HG03439 (cell line): ENCODE measurements at regions not wholly inside any gene's neighbourhood (a gene's known extent, or its start where the extent isn't known, plus 50 kb on each side); places are given as distances from the start of the nearest gene placed in this dataset.
"Not testable (repeated sequence)": the region's sequence is repeated elsewhere in the genome, so short reads cannot be mapped to it uniquely, and the experiment has no call there.

Experiments
- ATAC-seq: cut with Tn5 transposase; IDR thresholded peaks from one replicate; pipeline ENCODE4 v1.9.1; 2021; ENCODE audit warnings: mild to moderate bottlenecking, moderate library complexity; ENCODE audit not compliant: unreplicated experiment

DNA sequence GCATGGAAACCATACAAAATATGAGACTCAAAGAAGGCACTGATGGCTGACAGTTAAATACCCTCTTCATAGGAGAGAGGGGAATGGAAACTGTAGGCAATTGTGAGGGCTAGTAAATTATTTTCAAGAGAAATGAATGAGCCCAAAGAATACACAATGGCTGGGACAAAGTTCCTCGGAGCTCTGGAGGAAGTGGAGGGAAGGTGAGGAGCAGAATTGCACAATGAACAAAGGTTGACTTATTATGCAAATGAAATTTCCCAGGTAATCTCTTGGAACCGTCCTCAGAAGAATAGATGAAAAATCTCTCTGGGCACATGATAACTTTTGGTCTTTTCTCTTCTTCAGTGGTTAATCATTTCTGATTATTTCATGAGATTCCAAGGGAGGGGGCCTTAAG, 202.6 kb upstream of the VCX start:
- no peak for ATAC-seq

DNA sequence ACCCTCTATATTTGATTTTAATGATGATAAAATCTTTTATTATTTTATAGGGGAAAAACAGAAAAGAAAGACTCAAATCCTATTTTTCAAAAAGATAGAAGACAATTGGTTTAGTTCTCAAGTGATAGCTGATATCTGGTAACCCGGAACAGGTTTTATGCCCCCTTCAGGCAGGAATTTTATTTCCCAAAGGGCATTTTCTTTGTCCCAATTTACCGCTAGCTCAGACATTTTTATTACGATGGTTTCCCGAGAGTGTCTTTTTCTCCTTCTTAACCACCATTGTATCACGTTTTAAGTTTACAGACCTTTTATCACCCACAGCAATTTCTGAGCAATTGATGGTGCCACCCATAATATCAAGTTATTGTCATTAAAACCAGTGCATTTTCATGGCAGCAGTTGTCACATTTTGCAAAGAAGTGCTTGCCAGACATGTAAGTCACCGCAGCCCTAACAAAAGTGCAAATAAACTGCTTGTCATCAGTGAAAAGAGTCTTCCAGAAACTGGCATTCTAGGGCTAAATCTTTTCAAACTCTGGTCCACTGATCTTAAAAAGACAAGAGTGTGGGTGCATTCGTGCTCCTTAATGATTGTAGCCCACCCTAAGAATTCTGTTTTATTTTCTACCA, 204.8 kb upstream of the VCX start:
- no peak for ATAC-seq

DNA sequence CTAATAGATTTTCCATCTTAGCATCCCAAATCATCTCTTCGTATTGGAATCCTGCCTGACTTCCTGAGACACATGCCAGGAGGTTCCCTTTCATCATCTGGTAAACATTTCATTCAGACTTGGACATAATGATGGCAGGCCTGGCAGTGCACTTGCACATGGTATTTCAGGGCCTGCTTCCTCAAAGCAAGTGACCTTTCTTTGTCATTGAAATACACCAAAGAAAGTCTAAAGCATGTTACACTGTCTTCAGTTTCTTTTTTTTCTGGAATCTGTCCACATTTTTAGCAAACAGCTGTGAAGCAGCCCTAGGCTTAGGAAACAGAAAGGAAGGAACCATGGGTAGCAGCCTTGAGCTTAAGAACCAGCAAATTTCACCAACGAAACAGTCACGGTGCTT, 205.9 kb upstream of the VCX start:
- no peak for ATAC-seq

DNA sequence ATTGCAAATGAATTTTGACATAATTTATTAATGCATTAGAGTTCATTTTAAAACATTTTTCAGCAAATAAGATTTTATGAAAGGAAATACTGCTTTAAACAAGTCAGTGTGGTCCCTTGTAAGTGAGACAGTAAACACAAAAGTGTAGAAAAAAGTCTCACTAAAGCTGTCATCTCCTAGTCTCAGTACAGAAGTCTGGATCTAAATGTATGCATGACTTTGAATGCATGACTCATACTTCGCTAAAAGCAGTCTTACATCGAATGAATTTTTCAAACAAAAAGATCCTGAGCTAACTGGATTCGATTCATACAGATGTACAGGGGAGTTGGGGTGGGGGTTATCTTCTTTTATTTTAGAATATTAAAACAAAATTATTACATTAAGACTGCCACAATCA, 207.4 kb upstream of the VCX start:
- ATAC-seq, result no peak

DNA sequence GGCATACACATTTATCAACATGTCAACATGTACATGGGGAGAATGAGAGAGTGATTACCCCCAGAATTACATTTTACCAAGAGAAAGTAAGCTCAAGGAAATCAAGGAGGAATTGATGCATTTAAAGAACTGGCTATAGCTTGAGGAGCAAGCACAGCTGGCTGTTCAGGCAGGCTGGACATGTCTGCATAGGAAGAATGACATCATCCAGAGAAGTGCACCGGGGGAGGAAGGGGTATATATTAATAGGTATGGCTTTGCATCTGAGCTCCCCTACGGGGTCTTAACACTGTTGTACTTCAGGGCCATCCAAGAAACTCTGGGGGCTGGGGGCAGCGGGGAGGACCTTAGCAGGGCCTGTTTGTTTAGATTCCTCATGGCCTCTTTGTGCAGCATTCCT, 222.4 kb upstream of the VCX start:
- ATAC-seq, result no peak

DNA sequence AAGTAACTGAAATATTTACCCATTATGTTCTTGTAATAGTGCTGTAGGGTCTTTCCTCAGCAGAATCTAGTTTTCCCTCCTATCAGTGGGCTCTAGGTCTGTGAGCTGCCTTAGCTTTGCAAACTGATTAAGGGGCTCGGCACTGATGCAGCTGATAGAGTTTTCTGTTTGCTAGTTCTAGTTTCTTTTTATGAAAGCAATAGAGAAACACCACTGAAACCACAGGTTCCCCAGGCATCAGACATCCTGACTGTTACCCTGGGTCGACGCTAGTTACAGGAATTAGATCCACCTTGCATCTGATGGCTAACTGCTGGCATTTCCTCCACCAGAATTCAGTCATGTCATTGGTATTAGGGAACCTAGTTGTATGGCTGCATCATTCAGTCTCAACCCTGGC, 225.0 kb upstream of the VCX start:
- no peak for ATAC-seq

DNA sequence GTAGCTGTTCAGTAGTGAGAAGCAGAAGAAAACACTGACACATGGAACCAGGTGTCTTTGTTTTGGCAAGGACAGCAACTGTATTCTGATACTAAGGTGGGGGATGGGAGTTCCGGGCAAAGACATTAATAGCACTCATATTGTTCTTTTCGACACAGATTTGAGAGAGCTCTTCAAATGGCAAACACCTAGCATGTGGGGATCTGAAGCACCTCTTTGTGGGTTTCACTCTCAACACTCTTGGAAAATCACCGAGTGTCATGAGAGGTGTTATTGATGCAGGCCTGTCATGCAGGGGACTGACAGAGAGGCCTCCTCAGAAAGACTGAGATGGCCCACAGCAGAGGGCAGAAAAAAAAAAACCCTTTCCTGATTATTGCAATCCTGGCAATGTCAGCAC, 228.4 kb upstream of the VCX start:
- ATAC-seq, result no peak

DNA sequence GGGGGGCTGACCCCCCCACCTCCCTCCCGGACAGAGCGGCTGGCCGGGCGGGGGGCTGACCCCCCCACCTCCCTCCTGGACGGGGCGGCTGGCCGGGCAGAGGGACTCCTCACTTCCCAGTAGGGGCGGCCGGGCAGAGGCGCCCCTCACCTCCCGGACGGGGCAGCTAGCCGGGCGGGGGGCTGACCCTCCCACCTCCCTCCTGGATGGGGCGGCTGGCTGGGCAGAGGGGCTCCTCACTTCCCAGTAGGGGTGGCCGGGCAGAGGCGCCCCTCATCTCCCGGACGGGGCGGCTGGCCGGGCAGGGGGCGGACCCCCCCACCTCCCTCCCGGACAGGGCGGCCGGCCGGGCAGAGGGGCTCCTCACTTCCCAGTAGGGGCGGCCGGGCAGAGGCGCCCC, 234.3 kb upstream of the VCX start:
- not testable (repeated sequence) for ATAC-seq

DNA sequence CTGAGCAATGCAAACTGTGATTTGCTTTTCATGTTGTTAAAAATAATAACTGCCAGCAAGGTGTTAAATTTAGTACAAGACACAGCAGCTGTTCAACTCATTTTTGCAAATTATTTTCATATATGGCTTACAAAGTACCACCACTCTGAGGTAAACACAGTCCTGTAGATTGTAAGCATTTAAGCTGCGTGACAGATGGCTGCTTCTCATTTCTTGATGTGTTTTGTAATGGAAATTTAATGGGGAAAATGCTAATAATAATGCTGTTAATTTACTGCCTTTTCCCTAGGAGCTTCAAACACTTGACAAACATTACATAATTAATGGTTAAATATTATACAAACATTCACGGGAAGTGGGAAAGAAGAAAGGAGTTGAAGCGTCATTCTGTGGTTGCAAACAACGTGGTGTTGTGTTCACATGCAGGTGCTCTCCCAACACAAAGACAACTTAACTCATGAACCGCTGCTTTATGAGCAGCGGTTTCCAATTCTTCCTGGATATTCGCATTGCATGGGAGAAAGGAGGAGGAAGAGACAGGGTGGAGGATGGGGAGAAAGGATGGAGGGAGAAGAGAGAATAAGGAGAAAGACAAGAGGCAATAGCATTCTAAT, 236.8 kb upstream of the VCX start:
- ATAC-seq, result no peak

DNA sequence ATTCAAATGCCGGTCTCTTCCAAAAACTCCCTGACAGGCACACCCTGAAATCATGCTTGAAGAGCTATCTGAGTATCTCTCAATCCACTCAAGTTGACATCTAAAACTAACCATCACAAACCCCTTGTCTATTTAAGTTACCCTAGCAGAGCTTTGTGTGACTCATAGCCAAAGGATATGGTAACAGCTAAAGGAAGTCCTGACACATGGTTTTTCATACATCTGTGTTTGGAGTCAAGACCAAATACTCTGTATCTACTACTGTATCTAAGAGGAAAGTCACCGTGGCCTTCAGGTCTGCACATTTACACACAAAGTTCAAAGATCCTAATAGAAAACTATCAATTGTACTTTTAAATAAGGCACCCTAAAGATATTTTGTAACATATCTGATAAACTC, 239.6 kb upstream of the VCX start:
- ATAC-seq, result no peak

DNA sequence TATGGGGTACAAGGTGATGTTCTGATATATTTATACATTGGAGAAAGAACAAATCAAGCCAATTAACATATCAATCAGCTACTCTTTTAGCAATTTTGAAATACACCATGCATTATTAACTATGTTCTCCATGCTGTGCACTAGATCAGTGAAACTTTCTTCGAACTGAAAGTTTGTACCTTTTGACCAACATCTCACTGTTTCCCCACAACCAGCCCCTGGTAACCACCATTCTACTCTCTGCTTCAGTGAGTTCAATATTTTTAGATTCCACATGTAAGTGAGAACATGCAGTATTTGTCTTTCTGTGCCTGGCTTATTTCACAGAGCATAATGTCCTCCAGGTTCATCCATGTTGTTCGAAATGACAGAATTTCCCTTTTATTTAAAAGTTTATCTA, 246.1 kb upstream of the VCX start:
- no peak for ATAC-seq

DNA sequence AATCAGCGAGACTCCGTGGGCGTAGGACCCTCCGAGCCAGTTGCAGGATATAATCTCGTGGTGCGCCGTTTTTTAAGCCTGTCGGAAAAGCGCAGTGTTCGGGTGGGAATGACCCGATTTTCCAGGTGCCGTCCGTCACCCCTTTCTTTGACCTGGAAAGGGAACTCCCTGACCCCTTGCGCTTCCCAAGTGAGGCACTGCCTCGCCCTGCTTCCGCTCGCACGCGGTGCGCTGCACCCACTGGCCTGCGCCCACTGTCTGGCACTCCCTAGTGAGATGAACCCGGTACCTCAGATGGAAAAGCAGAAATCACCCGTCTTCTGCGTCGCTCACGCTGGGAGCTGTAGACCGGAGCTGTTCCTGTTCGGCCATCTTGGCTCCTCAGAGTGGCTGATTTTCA, 249.6 kb upstream of the VCX start:
- ATAC-seq, result not testable (repeated sequence)

DNA sequence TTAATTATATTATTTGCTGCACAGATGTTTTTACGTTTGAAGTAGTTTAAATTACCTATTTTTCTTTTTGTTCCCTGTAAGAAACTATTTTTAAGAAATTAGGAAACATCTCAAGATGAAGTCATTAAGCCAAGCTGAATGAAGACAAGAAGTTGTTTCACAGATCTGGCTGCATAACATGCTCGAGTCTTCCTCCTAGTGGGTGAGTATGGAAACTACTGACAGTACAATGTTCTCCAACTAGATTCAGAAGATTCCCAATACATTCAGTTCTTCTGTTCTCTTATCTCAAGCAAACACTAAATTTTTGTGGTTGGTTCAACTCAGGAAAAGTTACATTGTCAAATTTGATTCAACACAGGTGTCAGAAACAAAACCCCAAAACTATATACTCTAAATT, 256.8 kb upstream of the VCX start:
- ATAC-seq, result no peak

DNA sequence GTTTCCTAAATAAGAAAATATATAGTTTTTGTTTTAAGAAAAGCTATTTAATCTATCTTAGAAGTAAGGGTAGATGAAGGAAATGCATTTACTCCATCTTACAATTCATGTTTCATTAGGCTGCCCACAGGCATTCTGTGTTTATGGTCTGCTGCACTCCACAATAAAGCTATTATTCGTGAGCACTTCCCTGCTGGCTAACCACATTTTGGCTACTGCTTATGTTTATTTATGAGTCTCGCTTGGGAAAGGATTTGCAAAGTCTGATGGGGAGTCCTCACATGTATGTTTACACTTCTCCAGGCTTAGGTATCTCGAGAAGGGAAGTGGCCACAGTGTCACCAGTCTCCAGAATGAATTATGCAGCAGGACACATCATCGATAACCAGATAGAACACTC, 260.8 kb upstream of the VCX start:
- no peak for ATAC-seq

DNA sequence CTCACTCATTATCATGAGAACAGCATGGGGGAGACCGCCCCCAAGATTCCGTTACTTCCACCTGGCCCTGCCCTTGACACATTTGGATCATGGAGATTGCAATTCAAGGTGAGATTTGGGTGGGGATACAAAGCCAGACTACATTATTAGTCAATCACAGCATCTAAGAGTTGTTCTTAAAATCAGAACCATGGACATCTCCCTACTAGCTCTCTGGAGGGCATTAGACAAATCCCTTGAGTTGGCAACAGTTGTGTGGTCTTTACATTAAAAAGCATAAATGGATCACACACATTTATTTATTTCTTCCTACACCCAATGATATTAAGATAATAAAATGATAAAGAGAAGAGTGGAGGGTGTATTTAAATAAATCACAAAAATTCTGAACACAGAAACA, 262.8 kb upstream of the VCX start:
- ATAC-seq, result no peak

DNA sequence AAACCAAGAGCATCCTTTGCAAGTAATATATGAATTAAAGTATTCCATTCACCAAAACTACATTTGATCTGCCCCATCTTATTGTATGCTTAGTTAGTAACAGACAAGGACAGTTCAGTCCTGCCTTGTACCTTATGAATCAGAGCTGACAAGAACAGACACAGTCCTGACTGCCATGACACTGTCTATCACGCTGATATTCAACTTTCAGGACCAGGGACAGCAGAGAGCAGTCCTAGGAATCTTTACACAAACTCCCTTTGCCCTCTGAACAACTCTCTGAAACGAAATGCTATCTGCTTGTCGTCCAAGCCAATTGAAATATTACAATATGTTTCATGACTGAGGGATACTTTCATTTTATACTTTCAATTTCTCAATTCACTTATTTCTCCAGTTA, 268.6 kb upstream of the VCX start:
- ATAC-seq, result no peak

DNA sequence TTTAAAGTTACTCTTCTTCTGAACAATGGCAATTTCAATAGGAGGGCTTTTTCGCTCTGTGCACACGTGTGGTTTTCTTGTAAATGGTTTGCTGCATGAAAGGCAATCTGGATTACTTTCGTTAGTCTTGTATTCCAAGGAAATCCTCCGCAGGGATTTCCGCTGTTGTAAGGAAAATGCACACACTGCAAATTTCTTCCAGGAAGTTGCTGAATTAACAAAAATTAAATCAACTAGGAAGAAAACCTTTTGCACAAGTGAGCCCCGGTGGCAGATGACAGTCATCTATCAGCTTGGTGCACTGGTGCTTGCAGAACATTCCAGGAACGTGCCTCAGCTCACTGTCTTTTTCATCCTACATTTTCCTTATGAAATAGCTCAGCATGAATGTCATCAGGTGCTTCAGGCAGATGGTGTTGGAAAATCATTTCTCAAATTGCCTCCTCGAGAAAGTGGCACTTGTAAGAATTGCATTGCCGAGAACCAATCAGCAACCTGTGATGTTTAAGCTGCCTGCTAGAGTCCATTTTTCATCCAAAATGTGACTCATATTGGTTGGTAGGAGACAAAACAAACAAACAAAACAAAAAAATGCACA, 272.4 kb upstream of the VCX start:
- no peak for ATAC-seq

DNA sequence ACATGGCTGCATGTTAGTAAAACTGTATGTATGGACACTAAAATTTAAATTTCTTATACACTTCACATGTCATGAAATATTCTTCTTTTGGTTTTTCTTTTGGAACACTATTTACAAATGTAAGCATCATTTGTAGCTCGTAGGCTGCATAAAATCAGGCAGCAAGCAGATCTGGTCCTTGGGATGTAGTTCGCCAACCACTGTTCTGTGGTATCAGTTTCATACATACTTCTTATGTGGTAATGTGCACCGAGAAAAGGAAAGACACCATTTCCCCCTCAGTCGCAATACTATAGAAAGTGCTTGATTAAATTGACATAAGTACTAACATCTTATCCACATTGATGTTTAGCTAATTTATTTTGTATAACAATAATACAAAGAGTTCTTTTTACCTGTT, 274.4 kb upstream of the VCX start:
- no peak for ATAC-seq

DNA sequence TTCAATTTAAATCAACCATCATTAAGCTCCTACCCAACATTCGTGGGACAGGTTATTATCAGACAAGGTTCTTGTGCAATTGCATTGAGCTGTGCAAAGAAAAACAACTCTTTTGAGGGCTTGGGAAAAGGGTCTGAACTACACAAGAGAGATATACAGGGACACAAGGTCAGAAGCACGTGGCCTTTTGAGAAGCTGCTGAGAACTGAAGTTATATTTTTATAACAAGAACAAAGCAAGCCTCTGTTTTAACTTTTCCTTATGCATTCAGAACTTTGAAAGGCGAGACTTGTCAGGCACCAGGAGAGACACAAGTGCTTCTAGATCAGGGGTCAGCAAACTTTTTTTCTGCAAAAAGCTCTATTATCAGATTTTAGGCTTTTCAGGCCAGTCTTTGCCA, 274.8 kb upstream of the VCX start:
- no peak for ATAC-seq

DNA sequence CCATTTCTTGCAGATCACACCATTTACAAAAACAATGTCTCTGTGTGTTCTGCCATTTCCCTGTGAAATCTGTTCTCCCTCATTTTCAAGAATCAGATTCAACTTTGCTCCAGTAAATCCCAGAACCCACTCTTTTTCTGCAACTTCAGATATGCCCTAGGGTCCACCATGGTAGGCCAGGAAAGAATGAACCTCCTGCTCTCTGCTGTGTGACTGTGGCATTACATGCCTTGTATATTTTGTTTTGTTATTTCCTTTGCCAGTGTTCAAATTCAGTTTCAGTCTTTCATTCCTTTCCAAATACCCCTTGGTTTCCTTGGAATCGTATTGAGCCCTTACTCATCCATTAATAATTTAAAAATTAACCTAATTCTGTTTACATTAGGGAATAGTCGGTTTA, 290.2 kb upstream of the VCX start:
- no peak for ATAC-seq

DNA sequence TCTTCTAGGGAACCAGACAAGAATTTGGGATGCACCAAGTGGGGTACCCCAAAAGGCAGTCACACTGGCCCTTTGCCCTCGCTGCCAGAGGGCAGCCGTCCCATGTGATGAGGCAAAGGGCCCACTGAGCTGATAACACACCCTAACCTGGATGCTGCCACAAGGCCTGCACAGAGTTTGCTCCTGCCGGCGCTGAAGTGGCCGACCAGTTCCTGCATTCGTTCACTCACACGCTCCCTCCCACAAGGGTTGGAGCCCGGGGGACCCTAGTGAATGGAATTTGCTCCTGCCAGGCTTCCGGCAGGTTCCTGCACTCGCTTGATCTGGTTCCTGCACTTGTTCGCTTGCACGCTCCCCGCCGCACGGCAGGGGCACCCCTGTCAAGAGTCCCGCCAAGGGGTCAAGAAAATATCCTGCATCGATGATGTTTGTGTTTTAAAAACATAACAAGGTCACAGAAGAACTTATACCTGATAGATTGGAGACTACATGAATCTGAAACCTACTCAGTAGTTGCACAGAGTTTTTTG, 296.4 kb upstream of the VCX start:
- no peak for ATAC-seq

DNA sequence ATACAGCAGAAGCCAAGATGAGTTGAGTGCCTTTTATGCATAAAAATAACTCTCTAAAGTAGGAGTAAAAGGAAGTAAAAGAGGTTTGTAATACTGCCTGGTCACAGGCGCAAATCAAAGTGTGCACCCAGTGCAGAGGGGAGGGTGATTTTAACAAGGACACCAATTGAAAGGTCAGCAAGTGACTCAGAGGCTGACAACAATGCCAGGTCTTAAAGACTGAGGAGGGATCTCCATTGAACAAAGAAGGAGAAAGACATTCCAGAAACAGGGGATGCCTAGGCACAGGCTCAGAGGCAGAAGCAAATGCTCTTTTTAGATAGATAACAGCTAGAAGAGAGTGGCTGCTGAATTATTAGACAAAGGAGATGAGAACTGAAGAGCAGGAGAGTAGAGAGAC, 297.4 kb upstream of the VCX start:
- no peak for ATAC-seq
